ENCODE measurements at regions not wholly inside any gene's neighbourhood (a gene's known extent, or its start where the extent isn't known, plus 50 kb on each side); places are given as distances from the start of the nearest gene placed in this dataset.

GRCh38 chr13:58619396-58620113, 988.0 kb downstream of the PCDH17 start:
- Histone ChIP-seq H3K27me3 (no peaks in the 10 kb centered on the region), H3K4me2 (peak overlapping the region; percentile 67), H3K27ac (no peak overlapping the region), H3K79me2 (no peaks in the 10 kb centered on the region), H3K4me3 (no peak overlapping the region), H3K36me3 (replicated peaks; ENCODE audit: insufficient read depth, low read depth) (no peaks in the 10 kb centered on the region), H3K9me2 (replicated peaks; ENCODE audit: insufficient read depth) (no peaks in the 10 kb centered on the region), H4K20me1 (ENCODE audit: insufficient read depth, poor library complexity, severe bottlenecking) (no peaks in the 10 kb centered on the region), H2AFZ (peak overlapping the region; percentile 36), H3K9me3 (ENCODE audit: low read depth) (no peaks in the 10 kb centered on the region), H3K4me1 (ENCODE audit: insufficient read depth) (no peaks in the 10 kb centered on the region)
- TF ChIP-seq EZH2phosphoT487 (IDR thresholded peaks at IDR 0.05; ENCODE audit: low read depth, severe bottlenecking, unreplicated experiment) (no peak), EZH2 (IDR thresholded peaks at IDR 0.05; ENCODE audit: borderline replicate concordance) (no peak)
- TF ChIP-seq, protein P1, sequence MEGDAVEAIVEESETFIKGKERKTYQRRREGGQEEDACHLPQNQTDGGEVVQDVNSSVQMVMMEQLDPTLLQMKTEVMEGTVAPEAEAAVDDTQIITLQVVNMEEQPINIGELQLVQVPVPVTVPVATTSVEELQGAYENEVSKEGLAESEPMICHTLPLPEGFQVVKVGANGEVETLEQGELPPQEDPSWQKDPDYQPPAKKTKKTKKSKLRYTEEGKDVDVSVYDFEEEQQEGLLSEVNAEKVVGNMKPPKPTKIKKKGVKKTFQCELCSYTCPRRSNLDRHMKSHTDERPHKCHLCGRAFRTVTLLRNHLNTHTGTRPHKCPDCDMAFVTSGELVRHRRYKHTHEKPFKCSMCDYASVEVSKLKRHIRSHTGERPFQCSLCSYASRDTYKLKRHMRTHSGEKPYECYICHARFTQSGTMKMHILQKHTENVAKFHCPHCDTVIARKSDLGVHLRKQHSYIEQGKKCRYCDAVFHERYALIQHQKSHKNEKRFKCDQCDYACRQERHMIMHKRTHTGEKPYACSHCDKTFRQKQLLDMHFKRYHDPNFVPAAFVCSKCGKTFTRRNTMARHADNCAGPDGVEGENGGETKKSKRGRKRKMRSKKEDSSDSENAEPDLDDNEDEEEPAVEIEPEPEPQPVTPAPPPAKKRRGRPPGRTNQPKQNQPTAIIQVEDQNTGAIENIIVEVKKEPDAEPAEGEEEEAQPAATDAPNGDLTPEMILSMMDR (IDR thresholded peaks at IDR 0.05; ENCODE audit: poor library complexity): no peak
- no peak for DNase-seq (ENCODE audit: low spot score)
- WGBS (ENCODE audit: low lambda C conversion rate, missing lambda C conversion rate): 29% methylated on average over 5 of the region's 5 CpGs

- DNase-seq (ENCODE audit: low spot score): no peak
- Histone ChIP-seq H3K27ac (no peak overlapping the region), H3K4me3 (no peak overlapping the region), H3K9me3 (ENCODE audit: low read depth) (no peaks in the 10 kb centered on the region), H3K4me1 (ENCODE audit: insufficient read depth) (no peaks in the 10 kb centered on the region), H3K36me3 (replicated peaks; ENCODE audit: insufficient read depth, low read depth) (no peaks in the 10 kb centered on the region), H2AFZ (peak overlapping the region; percentile 36), H3K79me2 (no peaks in the 10 kb centered on the region), H4K20me1 (ENCODE audit: insufficient read depth, poor library complexity, severe bottlenecking) (no peaks in the 10 kb centered on the region), H3K4me2 (peak overlapping the region; percentile 67), H3K27me3 (no peaks in the 10 kb centered on the region), H3K9me2 (replicated peaks; ENCODE audit: insufficient read depth) (no peaks in the 10 kb centered on the region)
- TF ChIP-seq EZH2phosphoT487 (IDR thresholded peaks at IDR 0.05; ENCODE audit: low read depth, severe bottlenecking, unreplicated experiment) (no peak), EZH2 (IDR thresholded peaks at IDR 0.05; ENCODE audit: borderline replicate concordance) (no peak)
- TF ChIP-seq, protein P1 (IDR thresholded peaks at IDR 0.05; ENCODE audit: poor library complexity): no peak
- 52% methylated on average over 2 of the region's 2 CpGs for WGBS (ENCODE audit: low lambda C conversion rate, missing lambda C conversion rate)
Measured at GRCh38 chr13:58620176-58620575, 988.6 kb downstream of the PCDH17 start.

- no peaks in the 10 kb centered on the region for H3K36me3 ChIP-seq (replicated peaks; ENCODE audit: insufficient read depth, low read depth)
- H3K9me2 ChIP-seq (replicated peaks; ENCODE audit: insufficient read depth): no peaks in the 10 kb centered on the region
- H3K79me2 ChIP-seq: no peaks in the 10 kb centered on the region
- no peaks in the 10 kb centered on the region for H3K27me3 ChIP-seq
- no peaks in the 10 kb centered on the region for H4K20me1 ChIP-seq (ENCODE audit: insufficient read depth, poor library complexity, severe bottlenecking)
- no peak overlapping the region for H2AFZ ChIP-seq
- no peak overlapping the region for H3K4me2 ChIP-seq
- 84% methylated on average over 3 of the region's 3 CpGs for WGBS (ENCODE audit: low lambda C conversion rate, missing lambda C conversion rate)
- no peak overlapping the region for H3K4me3 ChIP-seq
- no peaks in the 10 kb centered on the region for H3K4me1 ChIP-seq (ENCODE audit: insufficient read depth)
- TF ChIP-seq, protein P1 (IDR thresholded peaks at IDR 0.05; ENCODE audit: poor library complexity): no peak
- no peak for TF ChIP-seq EZH2phosphoT487 (IDR thresholded peaks at IDR 0.05; ENCODE audit: low read depth, severe bottlenecking, unreplicated experiment)
- TF ChIP-seq EZH2 (IDR thresholded peaks at IDR 0.05; ENCODE audit: borderline replicate concordance): no peak
- H3K27ac ChIP-seq: no peak overlapping the region
- no peak for DNase-seq (ENCODE audit: low spot score)
- no peaks in the 10 kb centered on the region for H3K9me3 ChIP-seq (ENCODE audit: low read depth)
Measured at GRCh38 chr13:58625703-58626389, 994.3 kb downstream of the PCDH17 start.

Data from hepatocyte (in vitro differentiated cells).